Kidney tubule cell (primary cell): ENCODE measurements at regions not wholly inside any gene's neighbourhood (a gene's known extent, or its start where the extent isn't known, plus 50 kb on each side); places are given as distances from the start of the nearest gene placed in this dataset.

Experiments used
- DNase-seq: peaks from one replicate; pipeline ENCODE4 v3.0.0-alpha.2; 2018; ENCODE audit warnings: low spot score

DNA sequence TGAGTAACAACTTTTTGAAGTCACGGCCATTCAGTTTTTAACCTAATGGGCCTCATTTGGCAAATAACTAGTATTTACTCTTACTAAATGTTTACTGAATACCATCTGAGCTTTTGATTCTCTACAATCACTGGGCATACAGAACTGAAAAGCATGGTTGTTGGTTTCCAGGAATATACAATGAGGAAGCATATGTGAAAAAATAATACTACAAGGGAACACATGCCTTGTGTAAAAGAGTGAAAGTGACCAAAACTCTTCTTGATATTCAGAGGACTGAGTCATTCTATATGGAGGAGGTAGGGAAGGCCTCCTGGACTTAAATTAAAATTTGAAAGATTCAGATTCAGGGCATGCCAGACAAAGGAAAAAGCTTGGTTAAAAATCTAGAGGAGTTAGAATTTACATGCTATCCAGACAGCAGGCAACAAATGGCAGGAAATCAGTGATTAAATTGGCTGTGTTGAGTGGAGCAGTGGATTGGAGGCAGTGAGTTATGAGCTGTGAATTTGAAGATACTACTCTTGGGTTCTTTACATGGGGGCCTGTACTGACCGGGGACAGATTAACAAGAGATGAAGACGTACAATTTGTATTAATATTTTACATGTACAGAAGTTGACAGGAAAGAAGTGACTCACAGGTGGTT lies 53.6 kb upstream of the NRXN1 start:
- DNase-seq: no peak

DNA sequence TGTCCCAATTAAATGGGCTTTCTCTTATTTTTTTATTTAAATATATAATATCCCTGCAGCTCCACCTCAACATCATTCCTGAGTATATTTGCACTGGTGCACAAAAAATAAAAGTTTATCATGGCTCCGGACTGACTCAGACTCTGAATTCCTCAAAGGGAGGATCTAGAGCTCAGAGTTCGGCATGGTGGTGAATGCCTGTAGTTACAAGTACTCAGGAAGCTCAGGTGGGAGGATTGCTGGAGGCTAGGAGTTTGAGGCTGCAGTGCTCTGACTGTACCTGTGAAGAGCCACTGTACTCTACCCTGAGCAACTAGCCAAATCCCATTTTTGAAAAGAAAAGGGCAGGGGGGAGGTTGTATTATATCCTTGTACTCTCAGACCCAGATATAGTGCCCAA lies 52.8 kb upstream of the NRXN1 start:
- DNase-seq: no peak
